ENCODE measurements at regions not wholly inside any gene's neighbourhood (a gene's known extent, or its start where the extent isn't known, plus 50 kb on each side); places are given as distances from the start of the nearest gene placed in this dataset.

DNA sequence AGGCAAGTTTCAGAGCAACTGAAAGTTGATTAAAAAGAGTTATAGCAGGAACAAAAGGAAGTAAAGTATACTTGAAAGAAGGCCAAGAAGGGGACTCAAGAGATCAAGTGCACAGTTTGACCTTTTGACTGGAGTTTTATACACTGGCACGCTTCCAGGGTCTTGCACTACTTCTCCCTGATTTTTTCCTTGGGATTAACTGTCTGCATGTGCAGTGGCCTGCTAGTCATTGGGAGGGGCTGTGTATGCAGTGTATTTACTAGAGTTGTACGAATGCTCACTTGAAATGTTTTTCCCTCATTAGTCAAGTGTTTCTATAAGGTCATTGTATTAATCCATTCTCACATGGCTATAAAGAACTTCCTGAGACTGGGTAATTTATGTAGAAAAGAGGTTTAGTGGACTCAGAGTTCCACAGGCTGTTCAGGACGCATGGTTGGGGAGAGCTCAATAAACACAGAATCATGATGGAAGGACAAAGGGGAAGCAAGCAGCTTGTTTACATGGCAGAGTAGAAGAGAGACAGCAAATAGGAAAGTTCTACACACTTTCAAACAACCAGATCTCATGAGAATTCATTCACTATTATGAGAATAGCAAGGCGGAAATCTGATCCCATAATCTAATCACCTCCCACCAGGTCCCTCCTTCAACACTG is 571.8 kb downstream of the ZPLD1 start:
- H3K79me2 ChIP-seq (ENCODE audit: insufficient read depth, low read length): no peaks in the 10 kb centered on the region

GRCh38 chr3:103009609-103010008 is 574.8 kb downstream of the ZPLD1 start:
- H2AFZ ChIP-seq (ENCODE audit: low read depth, low read length): no peak overlapping the region
- peaks cover 3% of the 10 kb centered on the region for H3K9me3 ChIP-seq (ENCODE audit: insufficient read depth, low read length, severe bottlenecking)
- H4K20me1 ChIP-seq (ENCODE audit: insufficient read depth, low read length): no peaks in the 10 kb centered on the region
- no peak overlapping the region for H3K4me3 ChIP-seq (ENCODE audit: low read depth in 1 of 2, low read length in 2 of 2)
- H3K36me3 ChIP-seq (ENCODE audit: insufficient read depth, low read length): no peaks in the 10 kb centered on the region
- TF ChIP-seq, protein P1, sequence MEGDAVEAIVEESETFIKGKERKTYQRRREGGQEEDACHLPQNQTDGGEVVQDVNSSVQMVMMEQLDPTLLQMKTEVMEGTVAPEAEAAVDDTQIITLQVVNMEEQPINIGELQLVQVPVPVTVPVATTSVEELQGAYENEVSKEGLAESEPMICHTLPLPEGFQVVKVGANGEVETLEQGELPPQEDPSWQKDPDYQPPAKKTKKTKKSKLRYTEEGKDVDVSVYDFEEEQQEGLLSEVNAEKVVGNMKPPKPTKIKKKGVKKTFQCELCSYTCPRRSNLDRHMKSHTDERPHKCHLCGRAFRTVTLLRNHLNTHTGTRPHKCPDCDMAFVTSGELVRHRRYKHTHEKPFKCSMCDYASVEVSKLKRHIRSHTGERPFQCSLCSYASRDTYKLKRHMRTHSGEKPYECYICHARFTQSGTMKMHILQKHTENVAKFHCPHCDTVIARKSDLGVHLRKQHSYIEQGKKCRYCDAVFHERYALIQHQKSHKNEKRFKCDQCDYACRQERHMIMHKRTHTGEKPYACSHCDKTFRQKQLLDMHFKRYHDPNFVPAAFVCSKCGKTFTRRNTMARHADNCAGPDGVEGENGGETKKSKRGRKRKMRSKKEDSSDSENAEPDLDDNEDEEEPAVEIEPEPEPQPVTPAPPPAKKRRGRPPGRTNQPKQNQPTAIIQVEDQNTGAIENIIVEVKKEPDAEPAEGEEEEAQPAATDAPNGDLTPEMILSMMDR (IDR thresholded peaks at IDR 0.05; ENCODE audit: borderline replicate concordance, extremely low read depth, low read length, poor library complexity, severe bottlenecking): no peak
- TF ChIP-seq EZH2 (IDR thresholded peaks at IDR 0.05; ENCODE audit: borderline replicate concordance, low read depth, low read length, severe bottlenecking): no peak
- DNase-seq: no peak
- H3K4me2 ChIP-seq (ENCODE audit: insufficient read depth, low read length): no peak overlapping the region
- no peaks in the 10 kb centered on the region for H3K79me2 ChIP-seq (ENCODE audit: insufficient read depth, low read length)
- no peak for ATAC-seq (ENCODE audit: insufficient read depth, low read depth)
- H3K9ac ChIP-seq (ENCODE audit: low read depth, low read length): no peak overlapping the region
- H3K27ac ChIP-seq (ENCODE audit: low read length): no peak overlapping the region
- H3K27me3 ChIP-seq (ENCODE audit: insufficient read depth, low read length, poor library complexity): no peaks in the 10 kb centered on the region
- no peaks in the 10 kb centered on the region for H3K4me1 ChIP-seq (ENCODE audit: insufficient read depth, low read length)

More for the DNA sequence above, 571.8 kb downstream of the ZPLD1 start:
- Histone ChIP-seq H3K36me3 (ENCODE audit: insufficient read depth, low read length) (no peaks in the 10 kb centered on the region), H3K4me3 (ENCODE audit: low read depth in 1 of 2, low read length in 2 of 2) (no peak overlapping the region), H3K9me3 (ENCODE audit: insufficient read depth, low read length, severe bottlenecking) (peaks cover 3% of the 10 kb centered on the region), H3K9ac (ENCODE audit: low read depth, low read length) (no peak overlapping the region), H3K4me2 (ENCODE audit: insufficient read depth, low read length) (no peak overlapping the region), H3K27me3 (ENCODE audit: insufficient read depth, low read length, poor library complexity) (no peaks in the 10 kb centered on the region), H4K20me1 (ENCODE audit: insufficient read depth, low read length) (no peaks in the 10 kb centered on the region), H3K27ac (ENCODE audit: low read length) (no peak overlapping the region), H3K4me1 (ENCODE audit: insufficient read depth, low read length) (peaks cover 20% of the 10 kb centered on the region), H2AFZ (ENCODE audit: low read depth, low read length) (no peak overlapping the region)
- no peak for ATAC-seq (ENCODE audit: insufficient read depth, low read depth)
- no peak for DNase-seq
- TF ChIP-seq, protein P1 (IDR thresholded peaks at IDR 0.05; ENCODE audit: borderline replicate concordance, extremely low read depth, low read length, poor library complexity, severe bottlenecking): no peak
- TF ChIP-seq EZH2 (IDR thresholded peaks at IDR 0.05; ENCODE audit: borderline replicate concordance, low read depth, low read length, severe bottlenecking): no peak

GRCh38 chr3:103025880-103026279 is 591.1 kb downstream of the ZPLD1 start:
- ATAC-seq (ENCODE audit: insufficient read depth, low read depth) (no peak), DNase-seq (no peak)
- TF ChIP-seq, protein P1 (IDR thresholded peaks at IDR 0.05; ENCODE audit: borderline replicate concordance, extremely low read depth, low read length, poor library complexity, severe bottlenecking): no peak
- TF ChIP-seq EZH2 (IDR thresholded peaks at IDR 0.05; ENCODE audit: borderline replicate concordance, low read depth, low read length, severe bottlenecking): no peak
- no peak overlapping the region for H3K4me2 ChIP-seq (ENCODE audit: insufficient read depth, low read length)
- no peak overlapping the region for H3K9ac ChIP-seq (ENCODE audit: low read depth, low read length)
- H3K9me3 ChIP-seq (ENCODE audit: insufficient read depth, low read length, severe bottlenecking): no peaks in the 10 kb centered on the region
- H3K79me2 ChIP-seq (ENCODE audit: insufficient read depth, low read length): no peaks in the 10 kb centered on the region
- H3K27me3 ChIP-seq (ENCODE audit: insufficient read depth, low read length, poor library complexity): no peaks in the 10 kb centered on the region
- H4K20me1 ChIP-seq (ENCODE audit: insufficient read depth, low read length): no peaks in the 10 kb centered on the region
- no peaks in the 10 kb centered on the region for H3K4me1 ChIP-seq (ENCODE audit: insufficient read depth, low read length)
- no peak overlapping the region for H2AFZ ChIP-seq (ENCODE audit: low read depth, low read length)
- H3K27ac ChIP-seq (ENCODE audit: low read length): no peak overlapping the region
- H3K4me3 ChIP-seq (ENCODE audit: low read depth in 1 of 2, low read length in 2 of 2): no peak overlapping the region
- H3K36me3 ChIP-seq (ENCODE audit: insufficient read depth, low read length): no peaks in the 10 kb centered on the region
